GM21737 (cell line): ENCODE measurements at regions not wholly inside any gene's neighbourhood (a gene's known extent, or its start where the extent isn't known, plus 50 kb on each side); places are given as distances from the start of the nearest gene placed in this dataset.

Source experiments
- ATAC-seq: cut with Tn5 transposase; IDR thresholded peaks from one replicate; pipeline ENCODE4 v1.9.1; 2021; ENCODE audit warnings: mild to moderate bottlenecking, moderate library complexity; ENCODE audit not compliant: unreplicated experiment

- ATAC-seq = no peak
Observed at GRCh38 chr13:74449811-74450524, 315.8 kb upstream of the KLF12 start.

GRCh38 chr13:74444864-74445479 is 310.8 kb upstream of the KLF12 start:
- no peak for ATAC-seq

GRCh38 chr13:74444161-74444571 is 310.0 kb upstream of the KLF12 start:
- no peak for ATAC-seq

GRCh38 chr13:74443631-74444030 is 309.4 kb upstream of the KLF12 start:
- ATAC-seq = no peak

- no peak for ATAC-seq
Observed at GRCh38 chr13:74442751-74443150, 308.5 kb upstream of the KLF12 start.

- no peak for ATAC-seq
Observed at GRCh38 chr13:74438901-74439300, 304.7 kb upstream of the KLF12 start.

- no peak for ATAC-seq
Observed at GRCh38 chr13:74434782-74435181, 300.6 kb upstream of the KLF12 start.

- no peak for ATAC-seq
Observed at GRCh38 chr13:74424455-74424854, 290.3 kb upstream of the KLF12 start.

GRCh38 chr13:74423434-74423833 is 289.2 kb upstream of the KLF12 start:
- ATAC-seq = no peak

- no peak for ATAC-seq
Observed at GRCh38 chr13:74414458-74414857, 280.3 kb upstream of the KLF12 start.

GRCh38 chr13:74413482-74413881 is 279.3 kb upstream of the KLF12 start:
- ATAC-seq = no peak

- ATAC-seq = no peak
Observed at GRCh38 chr13:74409551-74409950, 275.3 kb upstream of the KLF12 start.

GRCh38 chr13:74406420-74406819 is 272.2 kb upstream of the KLF12 start:
- ATAC-seq = no peak

GRCh38 chr13:74398599-74398998 is 264.4 kb upstream of the KLF12 start:
- no peak for ATAC-seq

- no peak for ATAC-seq
Observed at GRCh38 chr13:74389056-74389455, 254.9 kb upstream of the KLF12 start.

GRCh38 chr13:74388626-74389025 is 254.4 kb upstream of the KLF12 start:
- ATAC-seq = no peak

- no peak for ATAC-seq
Observed at GRCh38 chr13:74372511-74372910, 238.3 kb upstream of the KLF12 start.

- ATAC-seq = no peak
Observed at GRCh38 chr13:74367193-74367592, 233.0 kb upstream of the KLF12 start.

- ATAC-seq = no peak
Observed at GRCh38 chr13:74361274-74361673, 227.1 kb upstream of the KLF12 start.

- no peak for ATAC-seq
Observed at GRCh38 chr13:74346960-74347359, 212.8 kb upstream of the KLF12 start.

GRCh38 chr13:74338341-74338740 is 204.1 kb upstream of the KLF12 start:
- ATAC-seq = no peak

- no peak for ATAC-seq
Observed at GRCh38 chr13:74336546-74336945, 202.3 kb upstream of the KLF12 start.

- no peak for ATAC-seq
Observed at GRCh38 chr13:74335370-74335769, 201.2 kb upstream of the KLF12 start.
